Germinal center (tissue), 1 donor: ENCODE measurements at regions not wholly inside any gene's neighbourhood (a gene's known extent, or its start where the extent isn't known, plus 50 kb on each side); places are given as distances from the start of the nearest gene placed in this dataset.
"Not testable (repeated sequence)": the region's sequence is repeated elsewhere in the genome, so short reads cannot be mapped to it uniquely, and the experiment has no call there.

ENCODE experiments used
- DNase-seq: peaks from one replicate; pipeline ENCODE4 v3.0.0; 2012; ENCODE audit warnings: mixed read lengths, low spot score

GRCh38 chr4:175281894-175282293 lies 363.7 kb downstream of the ADAM29 start:
- no peak for DNase-seq

GRCh38 chr4:175282407-175282806 lies 364.2 kb downstream of the ADAM29 start:
- DNase-seq = no peak

GRCh38 chr4:175290401-175290800 lies 372.2 kb downstream of the ADAM29 start:
- DNase-seq = no peak

DNA sequence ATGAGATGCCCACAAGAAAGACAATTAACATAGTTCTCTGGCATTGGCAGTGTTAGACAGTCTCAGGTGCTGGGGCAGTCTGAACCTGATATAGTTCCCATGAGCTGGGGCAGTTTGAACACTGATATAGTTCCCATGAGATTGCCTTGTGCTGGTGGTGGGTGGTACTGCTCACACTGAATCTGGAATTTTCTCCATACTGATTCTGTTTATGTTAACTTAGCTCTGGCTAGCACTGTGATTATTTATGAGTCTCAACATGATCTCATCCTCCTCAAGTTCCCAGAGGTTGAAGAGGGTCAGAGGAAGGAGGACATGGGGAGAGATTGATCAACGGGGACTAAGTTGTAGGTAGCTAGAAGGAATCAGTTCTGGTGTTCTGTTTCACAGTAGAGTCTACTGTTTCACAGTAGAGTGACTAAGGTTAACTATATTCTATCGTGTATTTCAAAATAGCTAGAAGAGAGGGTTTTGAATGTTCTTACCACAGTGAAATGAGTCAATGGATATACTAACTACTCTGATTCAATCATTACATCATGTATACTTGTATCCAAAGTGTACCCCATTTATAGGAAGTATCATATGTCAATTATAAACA lies 379.9 kb downstream of the ADAM29 start:
- DNase-seq = no peak

- no peak for DNase-seq
Observed at GRCh38 chr4:175306436-175306835, 388.3 kb downstream of the ADAM29 start.

DNA sequence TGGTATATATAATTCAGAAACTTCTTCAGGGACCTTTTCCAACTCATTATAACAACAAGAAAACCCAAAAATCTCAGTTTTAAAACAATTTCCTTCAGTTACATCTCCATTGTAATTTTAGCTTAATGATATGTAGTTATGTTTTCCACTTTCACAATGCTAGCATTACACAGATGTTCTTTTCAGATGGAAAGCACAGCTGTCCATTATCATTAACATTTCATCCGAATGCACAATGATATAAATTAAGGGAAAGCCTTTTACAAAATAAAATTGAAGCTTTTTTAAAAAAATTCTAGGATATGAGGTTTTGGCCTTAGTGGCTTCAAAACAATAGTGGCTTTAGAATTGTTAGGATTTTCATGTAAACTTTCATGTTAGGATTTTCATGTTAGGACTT lies 389.2 kb downstream of the ADAM29 start:
- DNase-seq = no peak

DNA sequence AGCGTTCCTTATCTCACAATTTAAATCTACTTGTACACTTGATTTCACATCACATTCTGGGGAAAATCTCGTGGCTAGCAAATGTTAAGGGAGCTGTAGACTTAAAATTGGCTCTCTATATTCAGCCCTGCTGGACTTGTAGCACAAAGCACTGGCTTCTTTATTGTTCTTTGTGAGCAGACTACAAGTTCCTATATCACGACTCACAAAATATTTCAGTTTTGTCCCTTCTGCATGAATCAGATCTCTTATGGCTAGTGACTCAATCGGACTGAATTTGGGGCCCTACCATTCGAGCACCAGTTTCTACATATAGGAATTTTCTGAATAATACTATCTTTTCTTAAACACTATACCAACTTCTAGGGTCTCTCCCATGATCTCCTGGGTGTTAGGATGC lies 390.1 kb downstream of the ADAM29 start:
- no peak for DNase-seq

GRCh38 chr4:175309041-175309440 lies 390.9 kb downstream of the ADAM29 start:
- no peak for DNase-seq

GRCh38 chr4:175325230-175325629 lies 407.1 kb downstream of the ADAM29 start:
- no peak for DNase-seq

- no peak for DNase-seq
Observed at GRCh38 chr4:175326796-175327195, 408.6 kb downstream of the ADAM29 start.

DNA sequence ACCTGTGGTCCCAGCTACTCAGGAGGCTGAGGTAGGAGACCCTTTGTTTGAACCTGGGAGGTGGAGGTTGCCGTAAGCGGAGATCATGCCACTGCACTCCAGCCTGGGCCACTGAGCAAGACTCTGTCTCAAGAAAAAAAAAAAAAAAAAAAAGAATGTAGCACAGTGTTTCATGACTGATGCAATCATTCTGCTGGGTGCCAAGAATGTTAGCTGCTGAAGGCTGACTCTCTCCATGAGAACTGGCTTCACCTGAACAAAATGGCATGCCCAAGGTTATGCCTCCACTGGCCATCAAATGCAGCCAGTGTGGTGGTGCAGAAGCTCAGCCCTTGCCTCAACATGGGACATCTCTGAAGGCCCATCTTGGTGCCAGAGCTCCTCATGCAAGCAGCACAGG lies 412.1 kb downstream of the ADAM29 start:
- DNase-seq = no peak

- no peak for DNase-seq
Observed at GRCh38 chr4:175330652-175331051, 412.5 kb downstream of the ADAM29 start.

DNA sequence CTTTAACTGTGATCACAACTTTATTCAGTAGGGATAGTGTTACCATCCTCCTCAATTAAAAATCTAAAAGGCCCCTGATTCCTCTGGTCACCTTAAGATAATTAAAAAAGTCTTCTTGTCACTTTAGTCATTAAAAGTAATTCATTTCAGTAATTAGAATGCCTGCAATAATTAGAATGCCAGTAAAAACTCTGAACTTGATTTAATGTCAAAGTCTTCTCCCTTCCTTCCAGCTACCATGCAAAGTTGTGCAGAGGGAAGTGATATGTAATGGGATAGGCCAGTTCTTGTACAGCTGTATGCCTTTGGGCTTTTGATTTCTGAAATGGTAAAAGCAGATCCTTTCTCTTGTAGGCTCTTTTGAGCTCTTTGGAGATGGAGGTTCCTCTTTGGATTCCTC lies 417.2 kb downstream of the ADAM29 start:
- DNase-seq = no peak

- DNase-seq = not testable (repeated sequence)
Observed at GRCh38 chr4:175336570-175336969, 418.4 kb downstream of the ADAM29 start.

DNA sequence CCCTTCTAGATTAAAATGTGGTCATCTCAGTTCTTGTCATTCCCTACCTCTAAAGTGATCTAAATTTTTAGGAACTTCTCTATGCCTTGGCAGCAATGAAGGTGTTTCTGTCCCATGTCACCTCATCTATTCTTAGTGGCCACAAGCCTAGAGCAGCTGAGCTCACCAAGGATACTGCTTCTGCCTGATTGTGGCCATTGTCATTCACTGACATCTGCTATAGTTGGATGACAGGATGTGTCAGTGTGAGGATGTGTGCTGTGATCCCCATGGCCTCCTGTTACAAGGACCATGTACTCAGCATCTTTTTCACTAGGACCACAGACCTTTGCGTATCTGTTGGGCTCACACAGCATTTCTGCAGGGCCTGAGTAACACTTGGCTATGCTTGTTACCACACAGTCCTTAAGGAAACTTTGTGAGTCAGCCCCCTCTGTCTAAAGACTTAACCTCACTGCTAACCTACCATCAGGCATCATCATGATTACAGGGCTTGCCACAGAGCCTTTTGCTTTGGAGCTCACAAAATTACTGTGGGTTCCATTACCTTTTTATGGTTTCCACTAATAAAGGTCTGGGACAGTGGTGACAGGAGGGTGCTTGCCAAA lies 421.0 kb downstream of the ADAM29 start:
- no peak for DNase-seq

GRCh38 chr4:175341203-175341755 lies 423.1 kb downstream of the ADAM29 start:
- no peak for DNase-seq

DNA sequence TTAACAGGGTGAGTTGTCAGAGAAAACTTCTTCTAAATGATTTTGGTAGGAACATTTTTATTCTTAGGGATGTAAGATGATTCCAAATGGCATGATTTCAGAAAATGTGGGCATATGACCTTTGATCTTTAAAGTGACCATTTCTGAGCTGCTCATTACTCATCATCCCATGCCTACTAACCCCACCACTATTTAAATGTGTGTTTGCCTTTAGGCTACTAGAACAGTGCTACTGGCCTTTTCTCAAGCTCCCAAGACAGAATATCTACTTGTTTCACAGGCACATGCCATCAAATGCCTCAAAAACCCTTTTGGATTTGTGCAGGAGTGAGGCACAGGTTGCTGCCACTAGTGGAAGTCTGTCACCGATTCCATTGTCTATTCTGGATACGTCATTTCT lies 428.2 kb downstream of the ADAM29 start:
- no peak for DNase-seq

GRCh38 chr4:175350246-175350645 lies 432.1 kb downstream of the ADAM29 start:
- no peak for DNase-seq

- peak; percentile 5 for DNase-seq
Observed at GRCh38 chr4:175351473-175351872, 433.3 kb downstream of the ADAM29 start.

GRCh38 chr4:175369087-175369486 lies 443.0 kb downstream of the GPM6A start:
- no peak for DNase-seq

DNA sequence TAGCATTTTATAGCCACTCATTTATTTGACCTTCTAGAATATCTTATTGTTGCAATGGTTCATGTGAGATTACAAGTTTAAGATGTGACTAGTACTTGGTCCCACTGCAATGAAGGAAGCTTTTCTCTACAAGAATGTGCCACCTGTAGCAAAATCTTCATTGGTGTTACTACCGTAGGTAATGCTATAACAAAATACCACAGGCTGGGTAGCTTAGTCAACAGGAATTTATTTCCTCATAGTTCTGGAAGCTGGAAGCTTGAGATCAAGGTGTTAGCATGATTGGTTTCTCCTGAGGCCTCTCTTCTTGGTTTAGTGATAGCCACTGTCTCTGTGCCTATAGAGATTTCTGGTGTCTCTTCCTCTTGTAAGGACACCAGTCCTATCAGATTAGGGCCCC lies 441.0 kb downstream of the GPM6A start:
- DNase-seq = no peak

GRCh38 chr4:175373031-175373430 lies 439.0 kb downstream of the GPM6A start:
- no peak for DNase-seq

DNA sequence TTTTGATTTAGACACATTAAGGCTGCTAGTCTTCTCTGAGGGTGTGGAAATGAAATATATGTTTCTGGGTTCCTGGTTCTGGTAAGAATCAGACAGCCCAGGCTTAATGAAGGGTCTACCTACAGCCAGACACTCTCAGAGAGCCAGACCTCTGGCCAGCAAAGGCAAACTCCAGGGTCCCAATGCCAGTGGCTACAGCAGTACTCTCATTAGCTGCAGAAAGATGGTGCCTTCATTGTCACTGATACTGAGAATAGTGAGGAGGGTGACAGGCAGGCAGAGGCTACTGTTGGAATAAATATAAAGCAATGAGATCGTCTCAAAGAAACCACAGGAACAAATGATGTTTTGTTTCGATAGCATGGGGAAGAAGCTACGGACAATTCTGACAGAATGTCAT lies 437.6 kb downstream of the GPM6A start:
- no peak for DNase-seq
